ENCODE measurements at regions not wholly inside any gene's neighbourhood (a gene's known extent, or its start where the extent isn't known, plus 50 kb on each side); places are given as distances from the start of the nearest gene placed in this dataset.

- no peak for TF ChIP-seq CTCF (IDR thresholded peaks at IDR 0.05; ENCODE audit: poor library complexity)
- TF ChIP-seq EZH2phosphoT487 (IDR thresholded peaks at IDR 0.05; ENCODE audit: low read depth, severe bottlenecking, unreplicated experiment) = no peak
- no peak for TF ChIP-seq EZH2 (IDR thresholded peaks at IDR 0.05; ENCODE audit: borderline replicate concordance)
Observed at GRCh38 chr4:108240366-108240765, 71.6 kb upstream of the LEF1 start.
